ENCODE measurements at regions not wholly inside any gene's neighbourhood (a gene's known extent, or its start where the extent isn't known, plus 50 kb on each side); places are given as distances from the start of the nearest gene placed in this dataset.
"Not testable (repeated sequence)": the region's sequence is repeated elsewhere in the genome, so short reads cannot be mapped to it uniquely, and the experiment has no call there.

DNA sequence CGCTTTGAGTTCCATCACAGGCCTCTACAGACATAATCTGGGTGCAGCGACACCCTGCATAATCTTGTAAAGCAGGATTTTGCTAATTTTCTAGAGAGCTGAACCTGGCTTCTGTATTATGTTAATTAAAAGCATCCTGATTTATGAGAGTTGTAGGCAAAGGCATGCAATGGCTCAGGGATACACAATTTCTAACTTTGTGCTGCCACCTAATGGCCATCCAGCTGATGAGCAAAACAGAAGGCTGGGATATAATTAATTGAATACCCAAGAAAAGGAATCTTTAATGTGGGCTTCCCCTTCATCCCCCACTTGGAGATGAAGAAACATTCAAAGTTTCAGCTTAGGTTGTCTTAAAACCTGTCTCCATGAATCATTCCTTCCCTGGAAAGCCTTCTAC, 78.1 kb downstream of the BMP15 start:
- TF ChIP-seq, protein P1, sequence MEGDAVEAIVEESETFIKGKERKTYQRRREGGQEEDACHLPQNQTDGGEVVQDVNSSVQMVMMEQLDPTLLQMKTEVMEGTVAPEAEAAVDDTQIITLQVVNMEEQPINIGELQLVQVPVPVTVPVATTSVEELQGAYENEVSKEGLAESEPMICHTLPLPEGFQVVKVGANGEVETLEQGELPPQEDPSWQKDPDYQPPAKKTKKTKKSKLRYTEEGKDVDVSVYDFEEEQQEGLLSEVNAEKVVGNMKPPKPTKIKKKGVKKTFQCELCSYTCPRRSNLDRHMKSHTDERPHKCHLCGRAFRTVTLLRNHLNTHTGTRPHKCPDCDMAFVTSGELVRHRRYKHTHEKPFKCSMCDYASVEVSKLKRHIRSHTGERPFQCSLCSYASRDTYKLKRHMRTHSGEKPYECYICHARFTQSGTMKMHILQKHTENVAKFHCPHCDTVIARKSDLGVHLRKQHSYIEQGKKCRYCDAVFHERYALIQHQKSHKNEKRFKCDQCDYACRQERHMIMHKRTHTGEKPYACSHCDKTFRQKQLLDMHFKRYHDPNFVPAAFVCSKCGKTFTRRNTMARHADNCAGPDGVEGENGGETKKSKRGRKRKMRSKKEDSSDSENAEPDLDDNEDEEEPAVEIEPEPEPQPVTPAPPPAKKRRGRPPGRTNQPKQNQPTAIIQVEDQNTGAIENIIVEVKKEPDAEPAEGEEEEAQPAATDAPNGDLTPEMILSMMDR (IDR thresholded peaks at IDR 0.05; ENCODE audit: insufficient read depth, low read length, poor library complexity, severe bottlenecking): peak; percentile 57
- H3K4me3 ChIP-seq (replicated peaks; ENCODE audit: low read depth, low read length): no peak overlapping the region
- no peak for DNase-seq (ENCODE audit: extremely low read depth, insufficient read length)

DNA sequence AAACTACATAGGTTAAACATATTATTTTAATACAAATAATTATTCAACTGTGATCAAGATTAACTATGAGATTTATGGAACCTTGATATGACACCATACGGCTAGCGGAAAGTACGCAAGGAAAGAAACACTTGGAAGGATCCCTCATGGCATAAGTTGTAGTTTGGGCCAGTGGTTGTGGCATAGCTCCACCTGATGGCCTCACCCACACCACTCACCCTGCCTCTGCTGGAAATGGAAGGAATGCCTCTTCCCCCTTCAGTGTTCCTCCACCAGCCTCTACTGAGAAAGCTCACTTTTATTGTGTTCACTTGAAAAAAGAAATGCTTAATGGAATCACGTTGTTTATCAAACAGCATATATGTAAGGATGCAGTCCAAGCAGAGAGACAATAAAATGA, 86.4 kb downstream of the BMP15 start:
- Histone ChIP-seq H3K27me3 (replicated peaks; ENCODE audit: control insufficient read depth, insufficient read depth, low read length) (peaks cover 2% of the 10 kb centered on the region), H3K36me3 (ENCODE audit: control insufficient read depth, insufficient read depth, low read length) (no peaks in the 10 kb centered on the region), H3K4me3 (replicated peaks; ENCODE audit: low read depth, low read length) (no peak overlapping the region)
- TF ChIP-seq, protein P1 (IDR thresholded peaks at IDR 0.05; ENCODE audit: insufficient read depth, low read length, poor library complexity, severe bottlenecking): no peak
- DNase-seq (ENCODE audit: extremely low read depth, insufficient read length): no peak

More for the DNA sequence above, 78.1 kb downstream of the BMP15 start:
- Histone ChIP-seq H3K36me3 (ENCODE audit: control insufficient read depth, insufficient read depth, low read length) (no peaks in the 10 kb centered on the region), H3K27me3 (replicated peaks; ENCODE audit: control insufficient read depth, insufficient read depth, low read length) (peaks cover 2% of the 10 kb centered on the region)

DNA sequence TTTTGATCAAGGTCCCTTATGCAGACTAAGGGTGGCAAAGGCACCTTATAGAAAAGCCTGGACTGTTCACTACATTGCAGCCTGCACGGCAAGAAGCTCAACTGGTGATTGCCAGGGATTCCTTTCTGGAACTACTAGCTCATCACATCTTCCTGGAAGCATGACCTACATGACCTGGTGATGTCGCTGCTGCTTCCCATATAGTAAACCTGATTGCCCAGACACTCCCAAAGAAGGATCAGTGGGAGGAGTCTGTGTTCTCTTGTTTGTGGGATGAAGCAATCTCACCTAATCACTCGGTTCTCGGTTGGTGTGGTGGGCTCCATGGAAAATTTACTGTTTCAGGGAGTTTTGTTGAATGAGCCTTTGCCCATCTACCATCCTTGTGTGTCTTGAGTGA, 89.8 kb downstream of the BMP15 start:
- not testable (repeated sequence) for H3K4me3 ChIP-seq (replicated peaks; ENCODE audit: low read depth, low read length); H3K27me3 ChIP-seq (replicated peaks; ENCODE audit: control insufficient read depth, insufficient read depth, low read length); DNase-seq (ENCODE audit: extremely low read depth, insufficient read length); H3K36me3 ChIP-seq (ENCODE audit: control insufficient read depth, insufficient read depth, low read length)

DNA sequence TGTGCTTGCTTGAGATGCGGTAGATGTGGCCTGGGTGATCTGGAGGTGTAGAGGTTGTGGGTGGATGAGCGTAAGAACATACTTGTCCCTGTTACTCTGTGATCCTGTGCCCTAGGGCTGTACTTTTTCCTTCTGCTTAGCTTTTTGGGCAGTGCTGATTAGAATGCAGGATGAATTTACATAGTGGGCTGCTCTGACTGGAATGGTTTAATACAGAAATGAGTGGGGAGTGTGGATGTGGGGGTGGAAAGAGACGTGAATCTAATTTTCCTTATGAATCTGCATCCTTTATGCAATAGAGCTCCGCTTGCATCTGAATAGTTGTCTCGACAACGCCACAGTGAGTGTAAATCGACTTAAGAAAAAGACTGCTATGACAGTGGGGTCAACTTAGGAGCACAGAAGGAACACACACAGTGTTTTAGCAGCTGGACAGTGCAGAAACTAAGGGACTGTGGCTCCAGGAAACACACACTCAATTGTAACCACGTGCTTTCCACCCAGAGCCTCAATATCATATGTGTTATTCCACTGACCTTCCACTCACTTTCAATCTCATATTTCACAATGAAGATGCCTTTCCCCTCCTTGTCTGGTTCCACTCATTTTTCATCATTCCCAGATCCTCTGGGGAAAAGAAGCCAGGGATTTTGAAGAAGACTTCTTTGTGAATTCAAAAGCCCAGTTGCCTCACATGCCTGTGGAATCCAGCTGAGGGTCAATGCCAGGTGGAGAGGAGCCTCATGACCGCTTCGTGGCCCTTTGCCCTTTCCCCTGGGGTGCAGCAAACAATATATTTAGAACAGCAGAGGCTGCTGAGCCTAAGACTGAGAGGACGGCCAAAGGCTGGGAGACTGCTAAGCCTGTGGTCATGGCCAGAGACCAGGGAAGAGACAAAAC, 91.4 kb downstream of the BMP15 start:
- not testable (repeated sequence) for H3K4me3 ChIP-seq (replicated peaks; ENCODE audit: low read depth, low read length); DNase-seq (ENCODE audit: extremely low read depth, insufficient read length); H3K27me3 ChIP-seq (replicated peaks; ENCODE audit: control insufficient read depth, insufficient read depth, low read length); H3K36me3 ChIP-seq (ENCODE audit: control insufficient read depth, insufficient read depth, low read length)

DNA sequence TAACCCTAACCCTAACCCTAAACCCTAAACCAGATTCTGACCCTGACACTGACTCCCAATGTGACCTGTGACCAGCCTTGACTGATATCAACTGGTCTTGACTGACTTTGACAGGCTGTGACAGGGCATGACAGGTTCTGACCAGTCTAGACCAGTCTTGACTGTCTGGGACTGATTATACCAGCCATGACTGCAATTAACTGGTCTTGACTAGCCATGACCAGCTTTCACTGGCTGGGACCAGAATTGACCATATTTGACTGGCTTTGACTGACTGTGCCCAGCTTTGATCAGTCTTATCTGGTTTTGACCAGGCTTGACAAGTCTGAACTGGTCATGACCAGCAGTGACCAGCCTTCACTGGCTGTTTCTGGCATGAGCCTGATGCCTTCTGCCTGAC, 95.5 kb downstream of the BMP15 start:
- DNase-seq (ENCODE audit: extremely low read depth, insufficient read length): no peak
- Histone ChIP-seq H3K4me3 (replicated peaks; ENCODE audit: low read depth, low read length) (no peak overlapping the region), H3K36me3 (ENCODE audit: control insufficient read depth, insufficient read depth, low read length) (no peaks in the 10 kb centered on the region), H3K27me3 (replicated peaks; ENCODE audit: control insufficient read depth, insufficient read depth, low read length) (no peaks in the 10 kb centered on the region)
- TF ChIP-seq, protein P1 (IDR thresholded peaks at IDR 0.05; ENCODE audit: insufficient read depth, low read length, poor library complexity, severe bottlenecking): no peak

DNA sequence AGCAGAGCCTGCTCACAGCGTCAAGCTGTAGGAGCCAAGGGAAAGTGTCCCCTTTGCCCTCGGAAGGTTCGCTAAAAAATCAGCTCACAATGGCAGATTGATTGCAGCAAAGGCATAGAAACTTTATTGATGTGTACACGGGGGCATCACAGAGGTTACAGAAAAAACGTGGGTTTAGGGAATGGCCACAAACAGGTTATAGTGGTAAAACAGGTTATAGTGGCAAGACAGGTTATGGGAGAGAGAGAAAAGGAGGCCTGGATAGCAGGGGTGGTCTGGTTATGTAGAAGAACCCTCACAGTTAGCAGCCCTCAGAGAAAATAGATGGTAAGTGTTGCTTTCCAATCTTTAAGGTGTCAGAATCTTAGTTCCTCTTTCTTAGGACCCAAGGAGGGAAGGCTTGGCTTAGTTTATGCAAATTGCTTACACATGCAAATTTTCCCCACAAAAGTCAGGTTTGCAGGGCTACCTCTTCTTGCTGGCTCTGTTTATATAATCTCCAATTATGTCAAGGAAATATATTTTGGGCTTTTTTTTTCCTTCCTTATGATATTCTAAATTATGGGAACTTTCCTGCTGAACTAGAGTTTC, 113.7 kb downstream of the BMP15 start:
- Histone ChIP-seq H3K4me3 (replicated peaks; ENCODE audit: low read depth, low read length) (no peak overlapping the region), H3K36me3 (ENCODE audit: control insufficient read depth, insufficient read depth, low read length) (no peaks in the 10 kb centered on the region), H3K27me3 (replicated peaks; ENCODE audit: control insufficient read depth, insufficient read depth, low read length) (no peaks in the 10 kb centered on the region)
- no peak for DNase-seq (ENCODE audit: extremely low read depth, insufficient read length)
- TF ChIP-seq, protein P1 (IDR thresholded peaks at IDR 0.05; ENCODE audit: insufficient read depth, low read length, poor library complexity, severe bottlenecking): no peak
